Panc1 (cell line): ENCODE measurements at regions not wholly inside any gene's neighbourhood (a gene's known extent, or its start where the extent isn't known, plus 50 kb on each side); places are given as distances from the start of the nearest gene placed in this dataset.

ENCODE experiments used
- ATAC-seq: fragments of 200-7000 bp; cut with Tn5 transposase; 2 replicates; pipeline ENCODE4 v1.9.1; 2020; ENCODE audit warnings: mild to moderate bottlenecking, moderate library complexity
- BruUV-seq: library from RNA; stranded (reverse); fragments of 400-500 nt; replicated peaks from 2 replicates; lab custom pipeline; 2021; lab: Mats Ljungman, UMichigan
- CTCF ChIA-PET: fragments of 300-600 bp; sonication (Branson Sonifier 250); formaldehyde crosslinking; loops from one replicate; lab custom pipeline; 2022; ENCODE audit warnings: antibody characterized with exemption; lab: Charles Lee
- POLR2A ChIA-PET: fragments of 300-600 bp; sonication (Branson Sonifier 250); formaldehyde crosslinking; loops from one replicate; lab custom pipeline; 2022; ENCODE audit warnings: antibody characterized with exemption; lab: Charles Lee
- DNase-seq: peaks from one replicate; pipeline ENCODE4 v3.0.0-alpha.2; 2010; ENCODE audit warnings: low read depth, low spot score
- H3K27ac ChIP-seq: 2 replicates; pipeline ENCODE4 v1.5.1; 2011; ENCODE audit warnings: mild to moderate bottlenecking, low read length, inconsistent platforms
- H3K27me3 ChIP-seq: fragments of 200-500 bp; sonication (Bioruptor generic); 2 replicates; pipeline ENCODE4 v1.6.0; 2014; ENCODE audit warnings: low read length, inconsistent platforms; ENCODE audit not compliant: control insufficient read depth, insufficient read depth
- H3K36me3 ChIP-seq: fragments of 200-500 bp; sonication (Bioruptor generic); 2 replicates; pipeline ENCODE4 v1.5.1; 2014; ENCODE audit warnings: inconsistent platforms, mild to moderate bottlenecking, low read length, moderate library complexity; ENCODE audit not compliant: control insufficient read depth, insufficient read depth
- H3K4me1 ChIP-seq: 2 replicates; pipeline ENCODE4 v1.5.1; 2011; ENCODE audit warnings: inconsistent platforms, mild to moderate bottlenecking, low read length, moderate library complexity; ENCODE audit not compliant: control insufficient read depth, insufficient read depth
- H3K4me3 ChIP-seq, 2 experiments: 2 replicates each; pipeline ENCODE4 v1.5.1; 2011 to 2012; ENCODE audit warnings: low read depth in 2 of 2, low read length in 2 of 2, mild to moderate bottlenecking in 2 of 2, inconsistent platforms in 1 of 2, moderate library complexity in 1 of 2
- H3K9me3 ChIP-seq: fragments of 200-500 bp; sonication (Bioruptor generic); 2 replicates; pipeline ENCODE4 v1.5.1; 2014; ENCODE audit warnings: low read depth, mild to moderate bottlenecking, inconsistent platforms, low read length, moderate library complexity; ENCODE audit not compliant: control insufficient read depth, insufficient read depth
- POLR2AphosphoS5 ChIP-seq: IDR thresholded peaks from 2 replicates; pipeline ENCODE4 v1.6.1; 2012; ENCODE audit warnings: mild to moderate bottlenecking, low read depth, low read length, moderate library complexity
- SIN3A ChIP-seq: IDR thresholded peaks from 2 replicates; pipeline ENCODE4 v1.6.1; 2012; ENCODE audit warnings: low read depth, mild to moderate bottlenecking, low read length, moderate library complexity, borderline replicate concordance; ENCODE audit not compliant: insufficient read depth
- TCF7L2 ChIP-seq: IDR thresholded peaks from 2 replicates; pipeline ENCODE4 v1.6.1; 2011; ENCODE audit warnings: mild to moderate bottlenecking, low read depth, low read length, inconsistent platforms
- in situ Hi-C: cut with HindIII; loops from 2 replicates; pipeline ENCODE4 v1.10.0; 2016; ENCODE audit warnings: low sequenced_read_pairs, low pct_unique_long_range_greater_than_20kb
- intact Hi-C: fragments of 100-400 bp; cut with micrococcal nuclease; formaldehyde crosslinking; loops from one replicate; pipeline ENCODE4 v1.10.0; 2022; ENCODE audit not compliant: unreplicated experiment
- TF ChIP-seq, protein P1 (sequence below): fragments of 450-650 bp; IDR thresholded peaks from 2 replicates; pipeline ENCODE4 v1.5.1; 2017; ENCODE audit warnings: mild to moderate bottlenecking
- TF ChIP-seq, protein P2 (sequence below), 2 experiments: IDR thresholded peaks; 2 replicates each; pipeline ENCODE4 v1.6.1; 2011 to 2012; ENCODE audit warnings: low read depth in 2 of 2, control low read depth in 1 of 2, low read length in 1 of 2, mild to moderate bottlenecking in 1 of 2, moderate library complexity in 1 of 2; ENCODE audit not compliant: insufficient read depth in 1 of 2

DNA sequence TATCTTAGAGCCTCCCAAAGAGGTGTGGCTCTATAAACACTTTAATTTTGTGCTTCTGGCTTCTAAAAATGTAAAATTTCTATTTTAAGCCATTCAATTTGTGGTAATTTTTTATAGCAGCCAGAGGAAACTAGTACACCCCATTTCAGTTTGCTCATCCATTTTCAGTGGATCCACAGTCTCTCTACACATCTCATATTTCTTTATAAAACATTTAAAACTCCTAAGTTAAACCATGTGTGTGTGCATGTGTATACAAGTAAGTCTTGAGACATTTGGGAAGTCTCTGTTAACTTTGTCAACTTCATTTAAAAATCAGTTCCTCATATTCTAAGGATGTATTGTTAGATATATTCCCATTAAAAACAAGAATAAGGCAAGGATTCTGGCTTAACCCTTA is 273.2 kb downstream of the IL15 start:
- DNase-seq = no peak
- H3K4me3 ChIP-seq = no peak overlapping the region
- H3K27me3 ChIP-seq = no peaks in the 10 kb centered on the region
- no peaks in the 10 kb centered on the region for H3K9me3 ChIP-seq
- POLR2A ChIA-PET = no interaction called here
- intact Hi-C loops (no loop called here), in situ Hi-C loops (no loop called here)
- H3K36me3 ChIP-seq = no peaks in the 10 kb centered on the region
- CTCF ChIA-PET = no interaction called here
- TF ChIP-seq, protein P1, sequence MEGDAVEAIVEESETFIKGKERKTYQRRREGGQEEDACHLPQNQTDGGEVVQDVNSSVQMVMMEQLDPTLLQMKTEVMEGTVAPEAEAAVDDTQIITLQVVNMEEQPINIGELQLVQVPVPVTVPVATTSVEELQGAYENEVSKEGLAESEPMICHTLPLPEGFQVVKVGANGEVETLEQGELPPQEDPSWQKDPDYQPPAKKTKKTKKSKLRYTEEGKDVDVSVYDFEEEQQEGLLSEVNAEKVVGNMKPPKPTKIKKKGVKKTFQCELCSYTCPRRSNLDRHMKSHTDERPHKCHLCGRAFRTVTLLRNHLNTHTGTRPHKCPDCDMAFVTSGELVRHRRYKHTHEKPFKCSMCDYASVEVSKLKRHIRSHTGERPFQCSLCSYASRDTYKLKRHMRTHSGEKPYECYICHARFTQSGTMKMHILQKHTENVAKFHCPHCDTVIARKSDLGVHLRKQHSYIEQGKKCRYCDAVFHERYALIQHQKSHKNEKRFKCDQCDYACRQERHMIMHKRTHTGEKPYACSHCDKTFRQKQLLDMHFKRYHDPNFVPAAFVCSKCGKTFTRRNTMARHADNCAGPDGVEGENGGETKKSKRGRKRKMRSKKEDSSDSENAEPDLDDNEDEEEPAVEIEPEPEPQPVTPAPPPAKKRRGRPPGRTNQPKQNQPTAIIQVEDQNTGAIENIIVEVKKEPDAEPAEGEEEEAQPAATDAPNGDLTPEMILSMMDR = no peak
- no peak for TF ChIP-seq SIN3A
- TF ChIP-seq, protein P2, sequence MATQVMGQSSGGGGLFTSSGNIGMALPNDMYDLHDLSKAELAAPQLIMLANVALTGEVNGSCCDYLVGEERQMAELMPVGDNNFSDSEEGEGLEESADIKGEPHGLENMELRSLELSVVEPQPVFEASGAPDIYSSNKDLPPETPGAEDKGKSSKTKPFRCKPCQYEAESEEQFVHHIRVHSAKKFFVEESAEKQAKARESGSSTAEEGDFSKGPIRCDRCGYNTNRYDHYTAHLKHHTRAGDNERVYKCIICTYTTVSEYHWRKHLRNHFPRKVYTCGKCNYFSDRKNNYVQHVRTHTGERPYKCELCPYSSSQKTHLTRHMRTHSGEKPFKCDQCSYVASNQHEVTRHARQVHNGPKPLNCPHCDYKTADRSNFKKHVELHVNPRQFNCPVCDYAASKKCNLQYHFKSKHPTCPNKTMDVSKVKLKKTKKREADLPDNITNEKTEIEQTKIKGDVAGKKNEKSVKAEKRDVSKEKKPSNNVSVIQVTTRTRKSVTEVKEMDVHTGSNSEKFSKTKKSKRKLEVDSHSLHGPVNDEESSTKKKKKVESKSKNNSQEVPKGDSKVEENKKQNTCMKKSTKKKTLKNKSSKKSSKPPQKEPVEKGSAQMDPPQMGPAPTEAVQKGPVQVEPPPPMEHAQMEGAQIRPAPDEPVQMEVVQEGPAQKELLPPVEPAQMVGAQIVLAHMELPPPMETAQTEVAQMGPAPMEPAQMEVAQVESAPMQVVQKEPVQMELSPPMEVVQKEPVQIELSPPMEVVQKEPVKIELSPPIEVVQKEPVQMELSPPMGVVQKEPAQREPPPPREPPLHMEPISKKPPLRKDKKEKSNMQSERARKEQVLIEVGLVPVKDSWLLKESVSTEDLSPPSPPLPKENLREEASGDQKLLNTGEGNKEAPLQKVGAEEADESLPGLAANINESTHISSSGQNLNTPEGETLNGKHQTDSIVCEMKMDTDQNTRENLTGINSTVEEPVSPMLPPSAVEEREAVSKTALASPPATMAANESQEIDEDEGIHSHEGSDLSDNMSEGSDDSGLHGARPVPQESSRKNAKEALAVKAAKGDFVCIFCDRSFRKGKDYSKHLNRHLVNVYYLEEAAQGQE (IDR thresholded peaks at IDR 0.05; ENCODE audit: insufficient read depth in 1 of 2, low read depth in 2 of 2, low read length in 1 of 2) = no peak
- TF ChIP-seq POLR2AphosphoS5 = no peak
- no peak for TF ChIP-seq TCF7L2
- BruUV-seq = no TSS peak
- H3K27ac ChIP-seq = no peak overlapping the region
- ATAC-seq = no peak
- H3K4me1 ChIP-seq = no peaks in the 10 kb centered on the region

DNA sequence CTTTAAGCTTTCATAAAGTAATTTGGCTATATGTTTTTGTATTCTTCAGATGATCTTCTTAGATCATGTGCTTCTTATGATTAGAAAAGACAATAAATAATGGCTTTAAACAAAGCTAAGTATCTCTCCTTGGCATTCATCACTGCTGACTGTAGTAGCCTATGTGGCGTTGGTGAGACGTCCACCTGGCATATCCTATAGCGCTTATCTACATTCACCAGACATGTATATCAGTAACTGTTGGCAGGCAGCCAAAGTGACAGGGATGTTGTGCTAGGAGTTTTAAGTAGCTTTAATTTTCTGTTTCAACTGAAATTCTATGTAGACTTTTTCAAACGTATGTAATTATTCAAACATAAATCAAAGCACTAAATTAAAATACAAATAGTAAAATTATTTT is 276.4 kb downstream of the IL15 start:
- BruUV-seq = no TSS peak
- POLR2A ChIA-PET = interaction anchor here (0.7 kb wide), 1 partner anchor 26 kb away, joined by 3 read pairs; no protein-coding TSS in a partner anchor

More for the DNA sequence above, 276.4 kb downstream of the IL15 start:
- no peak overlapping the region for H3K27ac ChIP-seq
- H3K9me3 ChIP-seq = no peaks in the 10 kb centered on the region
- DNase-seq (no peak), ATAC-seq (no peak)
- no peak overlapping the region for H3K4me3 ChIP-seq
- H3K27me3 ChIP-seq = no peaks in the 10 kb centered on the region
- H3K4me1 ChIP-seq = no peaks in the 10 kb centered on the region
- intact Hi-C loops = no loop called here
- CTCF ChIA-PET = no interaction called here
- no peaks in the 10 kb centered on the region for H3K36me3 ChIP-seq
- TF ChIP-seq, protein P1 = no peak
- TF ChIP-seq, protein P2 (IDR thresholded peaks at IDR 0.05; ENCODE audit: insufficient read depth in 1 of 2, low read depth in 2 of 2, low read length in 1 of 2) = no peak
- no peak for TF ChIP-seq POLR2AphosphoS5
- no peak for TF ChIP-seq TCF7L2
- no peak for TF ChIP-seq SIN3A
- in situ Hi-C loops = no loop called here
